SH-SY5Y (cell line): ENCODE measurements at regions not wholly inside any gene's neighbourhood (a gene's known extent, or its start where the extent isn't known, plus 50 kb on each side); places are given as distances from the start of the nearest gene placed in this dataset.

ENCODE experiments used
- GATA2 ChIP-seq: IDR thresholded peaks from 2 replicates; pipeline ENCODE4 v1.6.1; 2011; ENCODE audit warnings: mild to moderate bottlenecking, low read depth, low read length
- GATA3 ChIP-seq: IDR thresholded peaks from 2 replicates; pipeline ENCODE4 v1.6.1; 2011; ENCODE audit warnings: low read depth, mild to moderate bottlenecking, low read length, moderate library complexity

- TF ChIP-seq GATA3 (no peak), GATA2 (no peak)
Observed at GRCh38 chr12:42785944-42786343, 196.4 kb upstream of the PRICKLE1 start.
